Panc1 (cell line): ENCODE measurements at regions not wholly inside any gene's neighbourhood (a gene's known extent, or its start where the extent isn't known, plus 50 kb on each side); places are given as distances from the start of the nearest gene placed in this dataset.

Experiments
- POLR2AphosphoS5 ChIP-seq: IDR thresholded peaks from 2 replicates; pipeline ENCODE4 v1.6.1; 2012; ENCODE audit warnings: mild to moderate bottlenecking, low read depth, low read length, moderate library complexity
- TF ChIP-seq, protein P1 (sequence below): fragments of 450-650 bp; IDR thresholded peaks from 2 replicates; pipeline ENCODE4 v1.5.1; 2017; ENCODE audit warnings: mild to moderate bottlenecking
- TF ChIP-seq, protein P2 (sequence below), 2 experiments: IDR thresholded peaks; 2 replicates each; pipeline ENCODE4 v1.6.1; 2011 to 2012; ENCODE audit warnings: low read depth in 2 of 2, control low read depth in 1 of 2, low read length in 1 of 2, mild to moderate bottlenecking in 1 of 2, moderate library complexity in 1 of 2; ENCODE audit not compliant: insufficient read depth in 1 of 2

DNA sequence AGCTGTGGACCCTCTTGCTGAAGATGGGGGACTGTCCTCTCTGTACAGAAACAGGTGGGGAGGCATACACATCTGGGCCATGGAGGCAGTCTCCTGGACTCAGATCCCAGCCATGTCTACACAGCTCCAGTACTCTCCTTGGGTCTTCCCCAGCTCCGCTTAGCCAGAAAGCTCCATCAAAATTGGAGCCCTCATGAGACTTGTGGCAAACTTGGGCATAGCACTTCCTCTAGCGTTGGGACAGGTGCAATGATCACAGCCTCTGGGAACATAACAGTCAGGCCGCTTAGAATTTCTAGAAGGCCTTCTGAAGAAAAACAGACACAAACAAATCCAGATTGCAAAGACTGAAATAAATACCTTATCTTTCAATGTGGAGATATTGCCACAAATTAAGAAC lies 634.3 kb upstream of the GOLIM4 start:
- TF ChIP-seq, protein P1, sequence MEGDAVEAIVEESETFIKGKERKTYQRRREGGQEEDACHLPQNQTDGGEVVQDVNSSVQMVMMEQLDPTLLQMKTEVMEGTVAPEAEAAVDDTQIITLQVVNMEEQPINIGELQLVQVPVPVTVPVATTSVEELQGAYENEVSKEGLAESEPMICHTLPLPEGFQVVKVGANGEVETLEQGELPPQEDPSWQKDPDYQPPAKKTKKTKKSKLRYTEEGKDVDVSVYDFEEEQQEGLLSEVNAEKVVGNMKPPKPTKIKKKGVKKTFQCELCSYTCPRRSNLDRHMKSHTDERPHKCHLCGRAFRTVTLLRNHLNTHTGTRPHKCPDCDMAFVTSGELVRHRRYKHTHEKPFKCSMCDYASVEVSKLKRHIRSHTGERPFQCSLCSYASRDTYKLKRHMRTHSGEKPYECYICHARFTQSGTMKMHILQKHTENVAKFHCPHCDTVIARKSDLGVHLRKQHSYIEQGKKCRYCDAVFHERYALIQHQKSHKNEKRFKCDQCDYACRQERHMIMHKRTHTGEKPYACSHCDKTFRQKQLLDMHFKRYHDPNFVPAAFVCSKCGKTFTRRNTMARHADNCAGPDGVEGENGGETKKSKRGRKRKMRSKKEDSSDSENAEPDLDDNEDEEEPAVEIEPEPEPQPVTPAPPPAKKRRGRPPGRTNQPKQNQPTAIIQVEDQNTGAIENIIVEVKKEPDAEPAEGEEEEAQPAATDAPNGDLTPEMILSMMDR: no peak
- no peak for TF ChIP-seq POLR2AphosphoS5
- TF ChIP-seq, protein P2, sequence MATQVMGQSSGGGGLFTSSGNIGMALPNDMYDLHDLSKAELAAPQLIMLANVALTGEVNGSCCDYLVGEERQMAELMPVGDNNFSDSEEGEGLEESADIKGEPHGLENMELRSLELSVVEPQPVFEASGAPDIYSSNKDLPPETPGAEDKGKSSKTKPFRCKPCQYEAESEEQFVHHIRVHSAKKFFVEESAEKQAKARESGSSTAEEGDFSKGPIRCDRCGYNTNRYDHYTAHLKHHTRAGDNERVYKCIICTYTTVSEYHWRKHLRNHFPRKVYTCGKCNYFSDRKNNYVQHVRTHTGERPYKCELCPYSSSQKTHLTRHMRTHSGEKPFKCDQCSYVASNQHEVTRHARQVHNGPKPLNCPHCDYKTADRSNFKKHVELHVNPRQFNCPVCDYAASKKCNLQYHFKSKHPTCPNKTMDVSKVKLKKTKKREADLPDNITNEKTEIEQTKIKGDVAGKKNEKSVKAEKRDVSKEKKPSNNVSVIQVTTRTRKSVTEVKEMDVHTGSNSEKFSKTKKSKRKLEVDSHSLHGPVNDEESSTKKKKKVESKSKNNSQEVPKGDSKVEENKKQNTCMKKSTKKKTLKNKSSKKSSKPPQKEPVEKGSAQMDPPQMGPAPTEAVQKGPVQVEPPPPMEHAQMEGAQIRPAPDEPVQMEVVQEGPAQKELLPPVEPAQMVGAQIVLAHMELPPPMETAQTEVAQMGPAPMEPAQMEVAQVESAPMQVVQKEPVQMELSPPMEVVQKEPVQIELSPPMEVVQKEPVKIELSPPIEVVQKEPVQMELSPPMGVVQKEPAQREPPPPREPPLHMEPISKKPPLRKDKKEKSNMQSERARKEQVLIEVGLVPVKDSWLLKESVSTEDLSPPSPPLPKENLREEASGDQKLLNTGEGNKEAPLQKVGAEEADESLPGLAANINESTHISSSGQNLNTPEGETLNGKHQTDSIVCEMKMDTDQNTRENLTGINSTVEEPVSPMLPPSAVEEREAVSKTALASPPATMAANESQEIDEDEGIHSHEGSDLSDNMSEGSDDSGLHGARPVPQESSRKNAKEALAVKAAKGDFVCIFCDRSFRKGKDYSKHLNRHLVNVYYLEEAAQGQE (IDR thresholded peaks at IDR 0.05; ENCODE audit: insufficient read depth in 1 of 2, low read depth in 2 of 2, low read length in 1 of 2): no peak
